ENCODE measurements at regions not wholly inside any gene's neighbourhood (a gene's known extent, or its start where the extent isn't known, plus 50 kb on each side); places are given as distances from the start of the nearest gene placed in this dataset.
"Not testable (repeated sequence)": the region's sequence is repeated elsewhere in the genome, so short reads cannot be mapped to it uniquely, and the experiment has no call there.

GRCh38 chr11:13614918-13615317 is 53.5 kb upstream of the FAR1 start:
- H3K36me3 ChIP-seq (ENCODE audit: control insufficient read depth, insufficient read depth, low read length); H3K4me1 ChIP-seq (ENCODE audit: control insufficient read depth, insufficient read depth, low read length); DNase-seq; H3K9me3 ChIP-seq (replicated peaks; ENCODE audit: control insufficient read depth, low read depth, low read length); H3K4me3 ChIP-seq (ENCODE audit: low read length); H3K27me3 ChIP-seq (ENCODE audit: control insufficient read depth, insufficient read depth, low read length); H3K27ac ChIP-seq (ENCODE audit: low read length): not testable (repeated sequence)

GRCh38 chr11:13608656-13609055 is 59.8 kb upstream of the FAR1 start:
- H3K27ac ChIP-seq (ENCODE audit: low read length), result no peak overlapping the region
- H3K4me3 ChIP-seq (ENCODE audit: low read length), result no peak overlapping the region
- H3K9me3 ChIP-seq (replicated peaks; ENCODE audit: control insufficient read depth, low read depth, low read length), result no peaks in the 10 kb centered on the region
- H3K4me1 ChIP-seq (ENCODE audit: control insufficient read depth, insufficient read depth, low read length), result no peaks in the 10 kb centered on the region
- WGBS (ENCODE audit: insufficient coverage), result 17% methylated on average over 1 of the region's 2 CpGs
- no peaks in the 10 kb centered on the region for H3K36me3 ChIP-seq (ENCODE audit: control insufficient read depth, insufficient read depth, low read length)
- no peaks in the 10 kb centered on the region for H3K27me3 ChIP-seq (ENCODE audit: control insufficient read depth, insufficient read depth, low read length)
- DNase-seq, result no peak

GRCh38 chr11:13606701-13607100 is 61.8 kb upstream of the FAR1 start:
- Histone ChIP-seq H3K36me3 (ENCODE audit: control insufficient read depth, insufficient read depth, low read length) (no peaks in the 10 kb centered on the region), H3K9me3 (replicated peaks; ENCODE audit: control insufficient read depth, low read depth, low read length) (no peaks in the 10 kb centered on the region), H3K27ac (ENCODE audit: low read length) (no peak overlapping the region), H3K27me3 (ENCODE audit: control insufficient read depth, insufficient read depth, low read length) (no peaks in the 10 kb centered on the region), H3K4me1 (ENCODE audit: control insufficient read depth, insufficient read depth, low read length) (no peaks in the 10 kb centered on the region), H3K4me3 (ENCODE audit: low read length) (no peak overlapping the region)
- 25% methylated on average over 1 of the region's 2 CpGs for WGBS (ENCODE audit: insufficient coverage)
- DNase-seq, result no peak

- Histone ChIP-seq H3K27ac (ENCODE audit: low read length) (no peak overlapping the region), H3K27me3 (ENCODE audit: control insufficient read depth, insufficient read depth, low read length) (no peaks in the 10 kb centered on the region), H3K4me3 (ENCODE audit: low read length) (no peak overlapping the region), H3K4me1 (ENCODE audit: control insufficient read depth, insufficient read depth, low read length) (no peaks in the 10 kb centered on the region), H3K9me3 (replicated peaks; ENCODE audit: control insufficient read depth, low read depth, low read length) (no peaks in the 10 kb centered on the region), H3K36me3 (ENCODE audit: control insufficient read depth, insufficient read depth, low read length) (no peaks in the 10 kb centered on the region)
- no peak for DNase-seq
- 60% methylated on average over 1 of the region's 1 CpG for WGBS (ENCODE audit: insufficient coverage)
These were observed 64.8 kb upstream of the FAR1 start for GRCh38 chr11:13603661-13604060.

- DNase-seq, result no peak
These were observed 65.6 kb upstream of the FAR1 start for GRCh38 chr11:13602844-13603243.

GRCh38 chr11:13596611-13597326 is 71.7 kb upstream of the FAR1 start:
- no peaks in the 10 kb centered on the region for H3K4me1 ChIP-seq (ENCODE audit: control insufficient read depth, insufficient read depth, low read length)
- H3K36me3 ChIP-seq (ENCODE audit: control insufficient read depth, insufficient read depth, low read length), result no peaks in the 10 kb centered on the region
- H3K9me3 ChIP-seq (replicated peaks; ENCODE audit: control insufficient read depth, low read depth, low read length), result no peaks in the 10 kb centered on the region
- DNase-seq, result peak; percentile 4
- 38% methylated on average over 2 of the region's 6 CpGs for WGBS (ENCODE audit: insufficient coverage)
- H3K27ac ChIP-seq (ENCODE audit: low read length), result no peak overlapping the region
- H3K4me3 ChIP-seq (ENCODE audit: low read length), result no peak overlapping the region
- peaks cover 2% of the 10 kb centered on the region for H3K27me3 ChIP-seq (ENCODE audit: control insufficient read depth, insufficient read depth, low read length)

More at GRCh38 chr11:13602844-13603243, 65.6 kb upstream of the FAR1 start:
- no peaks in the 10 kb centered on the region for H3K36me3 ChIP-seq (ENCODE audit: control insufficient read depth, insufficient read depth, low read length)
- H3K27me3 ChIP-seq (ENCODE audit: control insufficient read depth, insufficient read depth, low read length), result no peaks in the 10 kb centered on the region
- H3K9me3 ChIP-seq (replicated peaks; ENCODE audit: control insufficient read depth, low read depth, low read length), result no peaks in the 10 kb centered on the region
- no peaks in the 10 kb centered on the region for H3K4me1 ChIP-seq (ENCODE audit: control insufficient read depth, insufficient read depth, low read length)
- no peak overlapping the region for H3K27ac ChIP-seq (ENCODE audit: low read length)
- H3K4me3 ChIP-seq (ENCODE audit: low read length), result no peak overlapping the region

- no peak for DNase-seq
These were observed 73.3 kb upstream of the FAR1 start for GRCh38 chr11:13595166-13595565.

GRCh38 chr11:13594044-13594443 is 74.4 kb upstream of the FAR1 start:
- no CpG with 5 or more reads among the region's 1 CpG for WGBS (ENCODE audit: insufficient coverage)

More at GRCh38 chr11:13595166-13595565, 73.3 kb upstream of the FAR1 start:
- H3K36me3 ChIP-seq (ENCODE audit: control insufficient read depth, insufficient read depth, low read length), result no peaks in the 10 kb centered on the region
- no peak overlapping the region for H3K4me3 ChIP-seq (ENCODE audit: low read length)
- peaks cover 2% of the 10 kb centered on the region for H3K27me3 ChIP-seq (ENCODE audit: control insufficient read depth, insufficient read depth, low read length)
- no peaks in the 10 kb centered on the region for H3K4me1 ChIP-seq (ENCODE audit: control insufficient read depth, insufficient read depth, low read length)
- no peak overlapping the region for H3K27ac ChIP-seq (ENCODE audit: low read length)
- H3K9me3 ChIP-seq (replicated peaks; ENCODE audit: control insufficient read depth, low read depth, low read length), result no peaks in the 10 kb centered on the region

GRCh38 chr11:13578514-13579140 is 82.8 kb upstream of the PTH start:
- H3K9me3 ChIP-seq (replicated peaks; ENCODE audit: control insufficient read depth, low read depth, low read length), result peaks cover 15% of the 10 kb centered on the region
- WGBS (ENCODE audit: insufficient coverage), result no CpG with 5 or more reads among the region's 3 CpGs
- H3K4me1 ChIP-seq (ENCODE audit: control insufficient read depth, insufficient read depth, low read length), result no peaks in the 10 kb centered on the region
- no peak overlapping the region for H3K4me3 ChIP-seq (ENCODE audit: low read length)
- H3K27me3 ChIP-seq (ENCODE audit: control insufficient read depth, insufficient read depth, low read length), result no peaks in the 10 kb centered on the region
- no peak overlapping the region for H3K27ac ChIP-seq (ENCODE audit: low read length)
- DNase-seq, result no peak
- no peaks in the 10 kb centered on the region for H3K36me3 ChIP-seq (ENCODE audit: control insufficient read depth, insufficient read depth, low read length)

More at GRCh38 chr11:13594044-13594443, 74.4 kb upstream of the FAR1 start:
- no peaks in the 10 kb centered on the region for H3K36me3 ChIP-seq (ENCODE audit: control insufficient read depth, insufficient read depth, low read length)
- no peak overlapping the region for H3K27ac ChIP-seq (ENCODE audit: low read length)
- no peaks in the 10 kb centered on the region for H3K9me3 ChIP-seq (replicated peaks; ENCODE audit: control insufficient read depth, low read depth, low read length)
- DNase-seq, result no peak
- H3K4me3 ChIP-seq (ENCODE audit: low read length), result no peak overlapping the region
- H3K4me1 ChIP-seq (ENCODE audit: control insufficient read depth, insufficient read depth, low read length), result no peaks in the 10 kb centered on the region
- peaks cover 2% of the 10 kb centered on the region for H3K27me3 ChIP-seq (ENCODE audit: control insufficient read depth, insufficient read depth, low read length)

- WGBS (ENCODE audit: insufficient coverage), result no CpG with 5 or more reads among the region's 2 CpGs
- no peak overlapping the region for H3K27ac ChIP-seq (ENCODE audit: low read length)
- no peaks in the 10 kb centered on the region for H3K27me3 ChIP-seq (ENCODE audit: control insufficient read depth, insufficient read depth, low read length)
- no peak overlapping the region for H3K4me3 ChIP-seq (ENCODE audit: low read length)
- DNase-seq, result no peak
- no peaks in the 10 kb centered on the region for H3K36me3 ChIP-seq (ENCODE audit: control insufficient read depth, insufficient read depth, low read length)
- no peaks in the 10 kb centered on the region for H3K4me1 ChIP-seq (ENCODE audit: control insufficient read depth, insufficient read depth, low read length)
- H3K9me3 ChIP-seq (replicated peaks; ENCODE audit: control insufficient read depth, low read depth, low read length), result peaks cover 14% of the 10 kb centered on the region
These were observed 82.1 kb upstream of the PTH start for GRCh38 chr11:13577881-13578280.
